CD4-positive, alpha-beta T cell treated with Interleukin-6 at 100 ng/mL for 8 hours (primary cell): ENCODE measurements at regions not wholly inside any gene's neighbourhood (a gene's known extent, or its start where the extent isn't known, plus 50 kb on each side); places are given as distances from the start of the nearest gene placed in this dataset.

Experiments used
- DNase-seq: peaks from one replicate; pipeline ENCODE4 v3.0.0-alpha.2; 2020; ENCODE audit warnings: mixed read lengths, low spot score

- no peak for DNase-seq
Observed at GRCh38 chr1:110816945-110817344, 56.0 kb upstream of the CD53 start.

GRCh38 chr1:110811529-110811928 is 61.4 kb upstream of the CD53 start:
- no peak for DNase-seq

GRCh38 chr1:110800079-110800478 is 72.9 kb upstream of the CD53 start:
- no peak for DNase-seq

GRCh38 chr1:110798691-110799256 is 74.2 kb upstream of the CD53 start:
- DNase-seq, result no peak

GRCh38 chr1:110788673-110789072 is 84.3 kb upstream of the CD53 start:
- no peak for DNase-seq

GRCh38 chr1:110787328-110788071 is 85.4 kb upstream of the CD53 start:
- peak; percentile 77 for DNase-seq

- DNase-seq, result no peak
Observed at GRCh38 chr1:110786802-110787327, 86.1 kb upstream of the CD53 start.

GRCh38 chr1:110785612-110786011 is 87.3 kb upstream of the CD53 start:
- no peak for DNase-seq

- DNase-seq, result no peak
Observed at GRCh38 chr1:110785055-110785454, 87.9 kb upstream of the CD53 start.

- DNase-seq, result peak; percentile 77
Observed at GRCh38 chr1:110783292-110783918, 89.5 kb upstream of the CD53 start.

GRCh38 chr1:110781525-110781924 is 91.4 kb upstream of the CD53 start:
- no peak for DNase-seq

GRCh38 chr1:110780600-110781484 is 92.1 kb upstream of the CD53 start:
- DNase-seq, result peak; percentile 72

GRCh38 chr1:110779636-110780035 is 93.3 kb upstream of the CD53 start:
- no peak for DNase-seq

- no peak for DNase-seq
Observed at GRCh38 chr1:110778821-110779220, 94.1 kb upstream of the CD53 start.

GRCh38 chr1:110777228-110777627 is 95.7 kb upstream of the CD53 start:
- DNase-seq, result no peak

GRCh38 chr1:110774398-110774797 is 98.5 kb upstream of the CD53 start:
- DNase-seq, result no peak

GRCh38 chr1:110773813-110774212 is 99.1 kb upstream of the KCNA3 start:
- no peak for DNase-seq

- DNase-seq, result no peak
Observed at GRCh38 chr1:110771245-110772022, 96.7 kb upstream of the KCNA3 start.

- DNase-seq, result no peak
Observed at GRCh38 chr1:110770832-110771231, 96.1 kb upstream of the KCNA3 start.

GRCh38 chr1:110768605-110769004 is 93.9 kb upstream of the KCNA3 start:
- DNase-seq, result no peak

GRCh38 chr1:110766336-110766647 is 91.6 kb upstream of the KCNA3 start:
- DNase-seq, result no peak
